Aorta (tissue), 5 donors: ENCODE measurements at regions not wholly inside any gene's neighbourhood (a gene's known extent, or its start where the extent isn't known, plus 50 kb on each side); places are given as distances from the start of the nearest gene placed in this dataset.

Experiments
- ATAC-seq: fragments of 200-7000 bp; cut with Tn5 transposase; one replicate; pipeline ENCODE4 v1.9.1; 2022; ENCODE audit warnings: moderate library complexity; ENCODE audit not compliant: low FRiP score
- DNase-seq, 2 donors: peaks; one replicate each; pipeline ENCODE4 v3.0.0-alpha.2; 2020
- H3K27ac ChIP-seq, 2 donors: one replicate each; pipeline ENCODE4 v1.5.1; 2013; ENCODE audit warnings: low read length in 2 of 2, mild to moderate bottlenecking in 2 of 2, moderate library complexity in 2 of 2, control low read depth in 1 of 2, inconsistent platforms in 1 of 2, low read depth in 1 of 2
- H3K27me3 ChIP-seq, 2 donors: one replicate each; pipeline ENCODE4 v1.6.1; 2013; ENCODE audit warnings: control low read depth in 1 of 2, low read length in 1 of 2, mild to moderate bottlenecking in 1 of 2, moderate library complexity in 1 of 2; ENCODE audit not compliant: insufficient read depth in 2 of 2, control insufficient read depth in 1 of 2
- H3K36me3 ChIP-seq, 2 donors: one replicate each; pipeline ENCODE4 v1.6.1; 2013; ENCODE audit warnings: control low read depth in 1 of 2, low read length in 1 of 2, mild to moderate bottlenecking in 1 of 2; ENCODE audit not compliant: insufficient read depth in 2 of 2, control insufficient read depth in 1 of 2
- H3K4me1 ChIP-seq, 2 donors: one replicate each; pipeline ENCODE4 v1.6.1; 2013; ENCODE audit warnings: low read length in 2 of 2, control low read depth in 1 of 2, mild to moderate bottlenecking in 1 of 2, moderate library complexity in 1 of 2; ENCODE audit not compliant: insufficient read depth in 2 of 2, control insufficient read depth in 1 of 2
- H3K4me3 ChIP-seq, 2 donors: one replicate each; pipeline ENCODE4 v1.5.1; 2013; ENCODE audit warnings: low read length in 2 of 2, control low read depth in 1 of 2, mild to moderate bottlenecking in 1 of 2
- H3K9me3 ChIP-seq: one replicate; pipeline ENCODE4 v1.6.1; 2013; ENCODE audit warnings: mild to moderate bottlenecking, low read length; ENCODE audit not compliant: control insufficient read depth
- WGBS, 2 donors: extraction: QIAGEN DNeasy Blood & Tissue Kit; methylation state at CpG; one replicate each; pipeline ENCODE4 v1.1.7; 2013; 5-methylcytosine and 5-hydroxymethylcytosine counted together
- intact Hi-C, 2 donors: fragments of 100-400 bp; cut with DNase I; formaldehyde crosslinking; loops; one replicate each; pipeline versions ENCODE4 v1.14.2 to v1.15.0; 2022
- donor health status: healthy with polysubstance abuse.
- donor health status: Bipolar disorder and iron deficiency.
- donor health status: DM: no; HTN: no; CAD: no.
- donor health status: DM: no; HTN: no; CAD: no.
- donor health status: DM: yes; HTN: yes; CAD: no.

- 83 to 86% methylated on average over 1 of the region's 1 CpG for WGBS, 2 donors
- intact Hi-C loops: no loop called here
- no peak for DNase-seq
- Histone ChIP-seq H3K4me1 (no peaks in the 10 kb centered on the region), H3K4me3 (no peak overlapping the region), H3K27me3 (no peaks in the 10 kb centered on the region), H3K27ac (no peak overlapping the region), H3K36me3 (no peaks in the 10 kb centered on the region), H3K9me3 (no peaks in the 10 kb centered on the region)
- ATAC-seq: no peak
These were observed 70.4 kb upstream of the SLC7A11 start for GRCh38 chr4:138312536-138312911.

- no peak overlapping the region for H3K27ac ChIP-seq
- H3K27me3 ChIP-seq: no peaks in the 10 kb centered on the region
- H3K36me3 ChIP-seq: no peaks in the 10 kb centered on the region
- DNase-seq (no peak), ATAC-seq (peak; percentile 26)
- no peaks in the 10 kb centered on the region for H3K4me1 ChIP-seq
- no peak overlapping the region for H3K4me3 ChIP-seq
- no peaks in the 10 kb centered on the region for H3K9me3 ChIP-seq
- intact Hi-C loops: no loop called here
- 65 to 70% methylated on average over 4 of the region's 4 CpGs for WGBS, 2 donors
These were observed 69.8 kb upstream of the SLC7A11 start for GRCh38 chr4:138311771-138312535.

DNA sequence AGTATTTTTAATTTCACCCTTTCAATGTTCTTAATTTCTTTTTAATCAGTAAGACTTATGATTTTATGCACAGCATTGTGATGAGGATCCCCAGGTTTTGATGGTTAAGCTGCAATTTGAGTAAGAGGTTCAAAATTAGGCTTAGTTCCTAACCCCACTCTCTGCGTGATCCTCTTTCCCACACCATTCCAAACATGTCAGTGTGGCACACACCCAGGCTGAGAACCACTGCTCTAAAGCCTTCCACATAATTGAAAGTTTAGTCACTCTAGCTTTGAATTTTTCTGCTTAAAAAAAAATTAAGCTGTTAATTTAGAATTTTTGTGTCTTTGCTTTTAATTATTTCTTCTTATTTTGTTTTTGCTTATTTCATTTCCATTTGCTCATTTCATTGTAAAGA lies 68.8 kb upstream of the SLC7A11 start:
- intact Hi-C loops: no loop called here
- WGBS, 2 donors: 42 to 54% methylated on average over 1 of the region's 1 CpG
- H3K36me3 ChIP-seq: no peaks in the 10 kb centered on the region
- no peak for DNase-seq
- no peak overlapping the region for H3K4me3 ChIP-seq
- no peaks in the 10 kb centered on the region for H3K4me1 ChIP-seq
- H3K27me3 ChIP-seq: no peaks in the 10 kb centered on the region
- no peaks in the 10 kb centered on the region for H3K9me3 ChIP-seq
- H3K27ac ChIP-seq: no peak overlapping the region
- no peak for ATAC-seq

GRCh38 chr4:138310498-138310897 lies 68.3 kb upstream of the SLC7A11 start:
- H3K36me3 ChIP-seq: no peaks in the 10 kb centered on the region
- no peak overlapping the region for H3K4me3 ChIP-seq
- DNase-seq: no peak
- H3K27me3 ChIP-seq: no peaks in the 10 kb centered on the region
- no peaks in the 10 kb centered on the region for H3K9me3 ChIP-seq
- intact Hi-C loops: no loop called here
- no peak overlapping the region for H3K27ac ChIP-seq
- 77 to 83% methylated on average over 4 of the region's 4 CpGs for WGBS, 2 donors
- ATAC-seq: no peak
- no peaks in the 10 kb centered on the region for H3K4me1 ChIP-seq

DNA sequence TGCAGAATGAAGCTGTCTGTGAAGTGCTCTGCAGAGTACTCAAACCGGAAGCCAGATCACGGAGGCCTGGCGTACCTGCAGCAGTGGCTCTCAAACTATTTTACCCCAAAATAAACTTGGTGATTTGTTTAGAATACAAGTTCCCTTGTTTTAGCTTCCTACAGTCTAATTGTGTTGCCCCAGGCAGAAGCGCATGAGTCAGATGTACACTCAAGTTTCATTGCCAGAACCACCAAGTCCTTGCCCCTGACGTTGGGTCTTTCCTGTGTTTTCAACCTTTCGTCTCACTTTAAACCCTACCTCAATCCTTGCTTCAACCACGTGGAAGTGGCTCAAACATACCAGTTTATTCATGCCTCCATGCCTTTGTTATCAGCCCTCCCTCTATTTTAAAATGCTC lies 66.2 kb upstream of the SLC7A11 start:
- no peaks in the 10 kb centered on the region for H3K9me3 ChIP-seq
- H3K4me3 ChIP-seq: no peak overlapping the region
- ATAC-seq (no peak), DNase-seq (no peak)
- no peaks in the 10 kb centered on the region for H3K4me1 ChIP-seq
- 80 to 83% methylated on average over 7 of the region's 7 CpGs for WGBS, 2 donors
- no peaks in the 10 kb centered on the region for H3K27me3 ChIP-seq
- no peak overlapping the region for H3K27ac ChIP-seq
- intact Hi-C loops: no loop called here
- H3K36me3 ChIP-seq: no peaks in the 10 kb centered on the region

DNA sequence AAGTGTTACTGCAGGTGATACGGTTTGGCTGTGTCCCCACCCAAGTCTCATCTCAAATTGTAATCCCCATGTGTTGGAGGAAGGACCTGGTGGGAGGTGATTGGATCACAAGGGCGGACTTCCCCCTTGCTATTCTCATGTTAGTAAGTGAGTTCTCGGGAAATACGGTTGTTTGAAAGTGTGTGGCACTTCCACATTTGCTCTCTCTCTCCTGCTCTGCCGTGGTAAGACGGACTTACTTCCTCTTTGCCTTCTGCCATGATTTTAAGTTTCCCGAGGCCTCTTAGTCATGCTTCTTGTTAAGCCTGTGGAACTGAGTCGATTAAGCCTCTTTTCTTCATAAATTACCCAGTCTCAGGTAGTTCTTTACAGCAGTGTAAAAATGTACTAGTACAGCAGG lies 65.2 kb upstream of the SLC7A11 start:
- DNase-seq (no peak), ATAC-seq (no peak)
- Histone ChIP-seq H3K9me3 (no peaks in the 10 kb centered on the region), H3K4me3 (no peak overlapping the region), H3K27ac (no peak overlapping the region), H3K4me1 (no peaks in the 10 kb centered on the region), H3K27me3 (no peaks in the 10 kb centered on the region), H3K36me3 (no peaks in the 10 kb centered on the region)
- intact Hi-C loops: no loop called here
- WGBS, 2 donors: 90 to 92% methylated on average over 8 of the region's 8 CpGs

- ATAC-seq (no peak), DNase-seq (no peak)
- no peaks in the 10 kb centered on the region for H3K27me3 ChIP-seq
- H3K4me3 ChIP-seq: no peak overlapping the region
- intact Hi-C loops: no loop called here
- H3K36me3 ChIP-seq: no peaks in the 10 kb centered on the region
- WGBS, 2 donors: 95 to 96% methylated on average over 1 of the region's 1 CpG
- no peaks in the 10 kb centered on the region for H3K9me3 ChIP-seq
- no peaks in the 10 kb centered on the region for H3K4me1 ChIP-seq
- no peak overlapping the region for H3K27ac ChIP-seq
These were observed 62.9 kb upstream of the SLC7A11 start for GRCh38 chr4:138305050-138305449.

- DNase-seq (no peak), ATAC-seq (no peak)
- intact Hi-C loops: no loop called here
- no peaks in the 10 kb centered on the region for H3K9me3 ChIP-seq
- WGBS, 2 donors: 58 to 59% methylated on average over 2 of the region's 2 CpGs
- H3K4me3 ChIP-seq: no peak overlapping the region
- H3K27ac ChIP-seq: no peak overlapping the region
- no peaks in the 10 kb centered on the region for H3K27me3 ChIP-seq
- no peaks in the 10 kb centered on the region for H3K36me3 ChIP-seq
- no peaks in the 10 kb centered on the region for H3K4me1 ChIP-seq
These were observed 59.4 kb upstream of the SLC7A11 start for GRCh38 chr4:138301536-138301935.

- intact Hi-C loops: no loop called here
- no peaks in the 10 kb centered on the region for H3K36me3 ChIP-seq
- H3K4me1 ChIP-seq: no peaks in the 10 kb centered on the region
- DNase-seq (no peak), ATAC-seq (no peak)
- H3K27ac ChIP-seq: no peak overlapping the region
- no peaks in the 10 kb centered on the region for H3K9me3 ChIP-seq
- H3K27me3 ChIP-seq: no peaks in the 10 kb centered on the region
- no peak overlapping the region for H3K4me3 ChIP-seq
These were observed 58.5 kb upstream of the SLC7A11 start for GRCh38 chr4:138300616-138301015.
